GM12891 (cell line): ENCODE measurements at regions not wholly inside any gene's neighbourhood (a gene's known extent, or its start where the extent isn't known, plus 50 kb on each side); places are given as distances from the start of the nearest gene placed in this dataset.

Experiments
- PAX5 ChIP-seq: IDR thresholded peaks from 2 replicates; pipeline ENCODE4 v1.6.1; 2011; ENCODE audit warnings: low read length, moderate library complexity, mild to moderate bottlenecking; ENCODE audit not compliant: insufficient read depth, severe bottlenecking
- POLR2A ChIP-seq: IDR thresholded peaks from 2 replicates; pipeline ENCODE4 v1.6.1; 2011; ENCODE audit warnings: low read depth, low read length, control low read depth
- POLR2AphosphoS5 ChIP-seq: IDR thresholded peaks from 2 replicates; pipeline ENCODE4 v1.6.1; 2011; ENCODE audit warnings: low read depth, low read length, control low read depth
- POU2F2 ChIP-seq: IDR thresholded peaks from 2 replicates; pipeline ENCODE4 v1.6.1; 2011; ENCODE audit warnings: low read depth, mild to moderate bottlenecking, control low read depth, low read length, moderate library complexity
- SPI1 ChIP-seq: IDR thresholded peaks from 2 replicates; pipeline ENCODE4 v1.6.1; 2011; ENCODE audit warnings: low read depth, low read length, control low read depth
- TAF1 ChIP-seq: IDR thresholded peaks from 2 replicates; pipeline ENCODE4 v1.6.1; 2011; ENCODE audit warnings: low read depth, low read length, control low read depth

GRCh38 chr7:86148501-86148900 is 495.2 kb upstream of the GRM3 start:
- TF ChIP-seq POLR2A (no peak), POLR2AphosphoS5 (no peak), TAF1 (no peak), SPI1 (no peak), PAX5 (no peak), POU2F2 (no peak)
